ENCODE measurements at regions not wholly inside any gene's neighbourhood (a gene's known extent, or its start where the extent isn't known, plus 50 kb on each side); places are given as distances from the start of the nearest gene placed in this dataset.
A peak's percentile ranks its signal among the peaks of the same experiment; 100 is the strongest.

- ChIA-PET POLR2A (no interaction called here), CTCF (no interaction called here)
- H3K27me3 Mint-ChIP-seq, result peaks cover 10% of the 10 kb centered on the region
- no peak overlapping the region for H3K4me3 Mint-ChIP-seq
- H3K27ac Mint-ChIP-seq, result no peak overlapping the region
- H3K4me1 Mint-ChIP-seq, result peaks cover 3% of the 10 kb centered on the region
- no peaks in the 10 kb centered on the region for H3K36me3 Mint-ChIP-seq (ENCODE audit: low read depth)
- DNase-seq, result no peak
- H3K9me3 Mint-ChIP-seq, result peaks cover under 1% of the 10 kb centered on the region
These were observed 84.2 kb downstream of the CCDC185 start for GRCh38 chr1:223477456-223477855.

DNA sequence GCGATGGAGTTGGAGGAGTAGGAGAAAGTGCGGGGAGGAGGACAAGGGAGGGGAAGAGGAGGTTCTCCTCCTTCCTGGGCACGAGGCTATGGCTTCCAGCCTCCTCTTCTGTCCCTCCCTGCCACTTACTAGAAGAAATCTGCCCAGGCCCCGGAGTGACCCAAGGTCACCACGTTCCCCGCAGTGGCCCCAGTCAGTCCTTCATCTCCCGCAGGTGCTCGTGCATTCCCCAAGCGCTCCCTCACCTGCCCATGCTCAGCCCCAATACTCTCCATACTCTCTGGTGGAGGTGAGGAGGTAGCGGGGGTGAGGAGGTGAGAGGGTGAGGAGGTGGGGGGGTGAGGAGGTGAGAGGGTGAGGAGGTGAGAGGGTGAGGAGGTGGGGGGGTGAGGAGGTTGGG is 85.4 kb downstream of the CCDC185 start:
- Mint-ChIP-seq H3K36me3 (ENCODE audit: low read depth) (no peaks in the 10 kb centered on the region), H3K27ac (no peak overlapping the region), H3K4me1 (peaks cover 11% of the 10 kb centered on the region), H3K9me3 (peaks cover 3% of the 10 kb centered on the region), H3K27me3 (peaks cover 10% of the 10 kb centered on the region), H3K4me3 (no peak overlapping the region)
- no peak for DNase-seq
- CTCF ChIA-PET, result no interaction called here
- POLR2A ChIA-PET, result no interaction called here

GRCh38 chr1:223479261-223479660 is 86.0 kb downstream of the CCDC185 start:
- DNase-seq, result no peak
- Mint-ChIP-seq H3K36me3 (ENCODE audit: low read depth) (no peaks in the 10 kb centered on the region), H3K9me3 (peaks cover 3% of the 10 kb centered on the region), H3K4me3 (no peak overlapping the region), H3K27ac (no peak overlapping the region), H3K27me3 (peaks cover 12% of the 10 kb centered on the region), H3K4me1 (peaks cover 11% of the 10 kb centered on the region)
- CTCF ChIA-PET, result no interaction called here
- POLR2A ChIA-PET, result no interaction called here

DNA sequence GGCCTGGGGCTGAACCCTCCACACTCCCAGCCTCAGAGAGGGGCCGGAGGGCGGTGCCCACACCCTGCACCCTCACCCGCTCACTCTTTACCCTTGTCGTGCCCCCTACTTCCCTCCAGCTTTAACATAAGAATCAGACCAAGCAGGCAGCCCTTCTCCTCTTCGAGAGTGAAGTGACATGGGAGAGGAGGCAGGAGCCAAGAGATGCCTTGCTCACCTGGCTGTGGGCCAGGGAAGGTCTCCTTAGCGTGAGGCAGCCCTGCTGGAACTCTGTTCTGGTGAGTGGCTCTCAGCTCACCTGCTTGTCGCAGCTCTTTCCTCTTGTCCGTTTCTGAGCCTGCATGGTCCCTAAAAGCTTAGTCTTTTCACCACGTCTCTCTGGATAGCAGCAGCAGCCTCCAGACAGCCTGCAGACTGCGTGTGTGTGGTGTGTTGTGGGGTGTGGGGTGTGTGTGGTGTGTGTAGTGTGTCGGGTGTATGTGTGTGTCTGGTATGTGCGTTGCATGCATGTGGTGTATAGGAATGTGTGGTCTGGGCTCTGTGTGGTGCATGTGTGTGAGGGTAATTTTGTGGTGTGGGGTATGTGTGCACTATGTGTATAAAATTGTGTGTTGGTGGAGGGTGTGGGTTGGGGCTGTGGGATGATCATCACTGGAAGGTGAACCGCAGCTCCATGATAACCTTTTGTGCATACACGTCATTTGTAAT is 86.7 kb downstream of the CCDC185 start:
- H3K9me3 Mint-ChIP-seq, result peaks cover 3% of the 10 kb centered on the region
- peak overlapping the region; percentile 5 for H3K27ac Mint-ChIP-seq
- H3K4me3 Mint-ChIP-seq, result no peak overlapping the region
- H3K27me3 Mint-ChIP-seq, result peaks cover 12% of the 10 kb centered on the region
- peaks cover 11% of the 10 kb centered on the region for H3K4me1 Mint-ChIP-seq
- POLR2A ChIA-PET, result no interaction called here
- CTCF ChIA-PET, result interaction anchor here (0.9 to 1.2 kb wide), 3 partner anchors 9 to 230 kb away, joined by 3 read pairs; no protein-coding TSS in a partner anchor
- H3K36me3 Mint-ChIP-seq (ENCODE audit: low read depth), result no peaks in the 10 kb centered on the region
- DNase-seq, result no peak

DNA sequence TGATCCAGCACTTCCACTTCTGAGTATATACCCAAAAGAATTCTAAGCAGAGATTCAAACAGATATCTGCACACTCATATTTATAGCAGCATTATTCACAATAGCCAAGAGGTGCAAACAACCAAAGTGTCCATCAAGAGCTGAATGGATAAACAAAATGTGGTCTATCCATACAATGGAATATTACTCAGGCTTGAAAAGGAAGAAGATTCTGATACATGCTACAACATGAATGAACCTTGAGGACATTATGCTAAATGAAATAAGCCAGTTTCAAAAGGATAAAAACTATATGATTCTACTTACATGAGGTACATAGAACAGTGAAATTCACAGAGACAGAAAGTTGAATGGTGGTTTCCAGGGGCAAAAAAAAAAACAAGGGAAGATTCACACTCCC is 88.9 kb downstream of the CCDC185 start:
- Mint-ChIP-seq H3K27ac (no peak overlapping the region), H3K27me3 (peaks cover 20% of the 10 kb centered on the region), H3K4me3 (no peak overlapping the region), H3K9me3 (peaks cover 3% of the 10 kb centered on the region), H3K4me1 (peaks cover 11% of the 10 kb centered on the region), H3K36me3 (ENCODE audit: low read depth) (no peaks in the 10 kb centered on the region)
- ChIA-PET CTCF (interaction anchor here (0.6 kb wide), 1 partner anchor 1940 kb away, joined by 3 read pairs; no protein-coding TSS in a partner anchor), POLR2A (no interaction called here)
- no peak for DNase-seq

GRCh38 chr1:223482766-223483165 is 89.6 kb downstream of the CCDC185 start:
- no peak overlapping the region for H3K27ac Mint-ChIP-seq
- no peak for DNase-seq
- H3K36me3 Mint-ChIP-seq (ENCODE audit: low read depth), result no peaks in the 10 kb centered on the region
- H3K27me3 Mint-ChIP-seq, result peaks cover 18% of the 10 kb centered on the region
- no peak overlapping the region for H3K4me3 Mint-ChIP-seq
- H3K4me1 Mint-ChIP-seq, result peaks cover 11% of the 10 kb centered on the region
- peaks cover 3% of the 10 kb centered on the region for H3K9me3 Mint-ChIP-seq
- CTCF ChIA-PET, result interaction anchor here (0.6 to 1.8 kb wide), 4 partner anchors 9 to 1940 kb away, joined by 3 to 4 read pairs (median 3); no protein-coding TSS in a partner anchor
- POLR2A ChIA-PET, result no interaction called here

DNA sequence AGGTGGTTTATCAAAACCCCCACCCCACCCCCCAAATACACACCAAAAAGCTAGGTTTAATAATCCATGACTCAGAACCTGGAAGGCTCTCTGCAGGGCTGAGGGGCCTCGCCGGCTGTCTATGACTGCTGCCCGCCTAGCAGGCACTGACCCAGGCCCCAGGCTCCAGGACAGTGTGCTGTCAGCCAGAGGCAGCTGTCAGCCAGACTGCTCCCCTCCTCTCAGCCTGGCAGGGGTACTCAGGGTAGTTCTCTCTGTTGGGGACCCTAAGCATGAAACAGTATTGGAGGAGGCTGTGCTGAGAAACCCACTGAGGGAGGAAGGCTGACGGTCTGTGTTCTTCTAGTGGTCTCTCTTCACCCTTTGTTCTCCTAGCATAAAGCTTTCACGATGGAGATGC is 90.3 kb downstream of the CCDC185 start:
- ChIA-PET POLR2A (no interaction called here), CTCF (interaction anchor here (0.7 to 1.8 kb wide), 4 partner anchors 8 to 22 kb away, joined by 3 to 4 read pairs (median 3); no protein-coding TSS in a partner anchor)
- Mint-ChIP-seq H3K27me3 (peaks cover 14% of the 10 kb centered on the region), H3K4me3 (no peak overlapping the region), H3K27ac (no peak overlapping the region), H3K9me3 (peaks cover 3% of the 10 kb centered on the region), H3K4me1 (peaks cover 11% of the 10 kb centered on the region), H3K36me3 (ENCODE audit: low read depth) (no peaks in the 10 kb centered on the region)
- DNase-seq, result no peak

DNA sequence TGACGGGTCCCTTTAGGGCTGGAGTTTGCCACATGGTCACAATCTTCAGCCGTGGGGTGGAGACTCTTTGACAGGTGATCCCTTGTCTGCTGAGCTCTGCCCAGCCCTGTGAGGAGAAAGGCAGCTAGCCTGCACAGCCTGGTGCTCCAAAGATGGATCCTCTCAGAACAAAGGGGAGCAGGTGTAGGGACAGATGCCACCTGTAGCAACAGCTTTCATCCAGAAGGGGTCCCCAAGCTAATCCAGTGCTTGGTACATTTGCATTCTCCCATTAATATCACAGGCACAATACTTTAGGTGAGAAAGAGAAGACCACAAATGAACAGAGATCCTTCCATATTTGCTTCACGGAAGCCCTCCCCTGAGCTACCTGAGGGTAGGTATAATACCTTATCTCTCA is 93.2 kb downstream of the CCDC185 start:
- Mint-ChIP-seq H3K4me1 (peaks cover 11% of the 10 kb centered on the region), H3K4me3 (no peak overlapping the region), H3K27ac (no peak overlapping the region), H3K27me3 (peaks cover 10% of the 10 kb centered on the region), H3K36me3 (ENCODE audit: low read depth) (no peaks in the 10 kb centered on the region), H3K9me3 (peaks cover 3% of the 10 kb centered on the region)
- POLR2A ChIA-PET, result no interaction called here
- DNase-seq, result no peak
- CTCF ChIA-PET, result interaction anchor here (1.3 kb wide), 1 partner anchor 8 kb away, joined by 3 read pairs; no protein-coding TSS in a partner anchor

- CTCF ChIA-PET, result no interaction called here
- Mint-ChIP-seq H3K27ac (no peak overlapping the region), H3K27me3 (peaks cover 10% of the 10 kb centered on the region), H3K4me3 (no peak overlapping the region), H3K4me1 (peaks cover 11% of the 10 kb centered on the region), H3K9me3 (peaks cover 3% of the 10 kb centered on the region), H3K36me3 (ENCODE audit: low read depth) (no peaks in the 10 kb centered on the region)
- no peak for DNase-seq
- POLR2A ChIA-PET, result no interaction called here
These were observed 94.0 kb downstream of the CCDC185 start for GRCh38 chr1:223486932-223487886.

DNA sequence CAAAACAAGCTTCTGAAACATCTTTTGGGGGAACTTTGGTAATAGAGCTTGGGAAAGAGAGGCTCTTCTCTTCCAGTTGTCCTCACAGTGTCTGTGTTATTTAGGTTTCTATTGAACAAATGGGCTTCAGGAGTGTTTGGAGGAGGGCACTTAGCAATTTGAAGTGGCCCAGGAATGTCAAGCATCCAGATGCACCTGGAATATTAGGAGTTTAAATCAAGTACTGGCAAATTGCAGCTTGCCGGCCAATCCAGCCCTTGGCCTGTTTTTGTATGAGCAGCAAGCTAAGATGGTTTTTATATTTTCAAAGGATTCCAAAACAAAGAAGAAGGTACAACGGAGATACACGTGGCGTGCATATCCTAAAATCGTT is 94.7 kb downstream of the CCDC185 start:
- CTCF ChIA-PET, result no interaction called here
- POLR2A ChIA-PET, result no interaction called here
- H3K4me1 Mint-ChIP-seq, result peaks cover 4% of the 10 kb centered on the region
- no peak overlapping the region for H3K27ac Mint-ChIP-seq
- no peak for DNase-seq
- no peaks in the 10 kb centered on the region for H3K9me3 Mint-ChIP-seq
- H3K4me3 Mint-ChIP-seq, result no peak overlapping the region
- H3K36me3 Mint-ChIP-seq (ENCODE audit: low read depth), result no peaks in the 10 kb centered on the region
- peaks cover 10% of the 10 kb centered on the region for H3K27me3 Mint-ChIP-seq

DNA sequence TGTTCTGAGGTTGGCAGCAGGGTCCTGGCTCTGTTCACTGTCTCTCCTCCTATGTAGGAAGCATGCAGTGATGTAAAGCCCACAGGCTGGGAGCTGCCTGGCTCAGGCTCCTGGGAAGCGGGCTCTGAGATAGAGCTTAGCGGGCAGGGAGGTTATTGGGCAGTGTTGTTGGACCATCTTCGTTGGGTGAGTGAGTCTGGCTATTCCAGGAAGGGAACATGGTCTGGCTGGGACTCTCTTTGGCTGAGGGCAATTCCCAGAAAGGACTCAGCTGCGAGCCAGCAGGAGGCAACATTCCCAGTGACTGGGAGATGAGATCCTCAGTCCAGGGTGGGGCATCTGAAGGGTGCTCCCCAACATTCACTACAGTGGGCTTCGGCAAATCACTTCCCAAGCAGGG is 96.2 kb downstream of the CCDC185 start:
- ChIA-PET CTCF (interaction anchor here (1.0 kb wide), 1 partner anchor 9 kb away, joined by 3 read pairs; no protein-coding TSS in a partner anchor), POLR2A (interaction anchor here (0.6 kb wide), 1 partner anchor 81 kb away, joined by 3 read pairs; no protein-coding TSS in a partner anchor)
- no peaks in the 10 kb centered on the region for H3K4me1 Mint-ChIP-seq
- H3K27me3 Mint-ChIP-seq, result peaks cover 8% of the 10 kb centered on the region
- no peak for DNase-seq
- no peaks in the 10 kb centered on the region for H3K36me3 Mint-ChIP-seq (ENCODE audit: low read depth)
- H3K9me3 Mint-ChIP-seq, result no peaks in the 10 kb centered on the region
- H3K27ac Mint-ChIP-seq, result no peak overlapping the region
- no peak overlapping the region for H3K4me3 Mint-ChIP-seq

DNA sequence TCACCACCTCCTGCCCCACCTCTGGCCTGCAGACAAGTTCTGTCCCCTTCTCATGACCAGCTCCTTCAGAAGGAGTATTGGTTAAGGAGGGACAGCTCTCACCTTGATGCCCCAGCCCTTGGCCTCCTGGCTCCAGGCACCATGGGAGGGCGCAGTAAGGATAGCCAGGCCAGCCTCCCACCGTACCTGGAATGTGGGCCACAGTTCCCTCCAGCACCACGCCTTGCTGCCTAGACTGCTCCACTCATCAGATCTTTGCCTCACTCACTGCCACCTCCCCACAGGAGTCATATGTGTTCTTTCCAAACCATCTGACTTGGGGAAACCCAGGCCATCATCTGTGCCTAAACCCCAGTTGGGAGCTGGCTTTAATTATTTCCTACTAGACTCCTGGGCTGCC is 97.0 kb downstream of the CCDC185 start:
- Mint-ChIP-seq H3K4me3 (no peak overlapping the region), H3K36me3 (ENCODE audit: low read depth) (no peaks in the 10 kb centered on the region), H3K27ac (no peak overlapping the region), H3K4me1 (no peaks in the 10 kb centered on the region), H3K9me3 (no peaks in the 10 kb centered on the region), H3K27me3 (peaks cover 8% of the 10 kb centered on the region)
- ChIA-PET CTCF (no interaction called here), POLR2A (no interaction called here)
- no peak for DNase-seq

All from activated CD4-positive, alpha-beta T cell treated with anti-CD3 and anti-CD28 coated beads, Interleukin-2, amount 10 ng/mL, durations not matched to agents 7 days and 5 days (primary cell).